HCT116 (cell line): ENCODE measurements at regions not wholly inside any gene's neighbourhood (a gene's known extent, or its start where the extent isn't known, plus 50 kb on each side); places are given as distances from the start of the nearest gene placed in this dataset.

ENCODE experiments used
- ATAC-seq: fragments of 200-7000 bp; cut with Tn5 transposase; 2 replicates; pipeline ENCODE4 v1.9.1; 2020; ENCODE audit warnings: mild to moderate bottlenecking, moderate library complexity
- BruUV-seq: library from RNA; stranded (reverse); fragments of 400-500 nt; replicated peaks from 2 replicates; lab custom pipeline; 2021; lab: Mats Ljungman, UMichigan
- CTCF ChIA-PET: fragments of 300-600 bp; sonication (Branson Sonifier 250); formaldehyde crosslinking; loops from one replicate; lab custom pipeline; 2021; ENCODE audit warnings: antibody characterized with exemption; lab: Charles Lee
- POLR2A ChIA-PET: fragments of 300-600, 350-600 bp; sonication (Branson Sonifier 250); formaldehyde crosslinking; loops from one replicate; lab custom pipeline; 2021; ENCODE audit warnings: antibody characterized with exemption; lab: Charles Lee
- RAD21 ChIA-PET, 2 experiments: fragments of 300-600 bp; sonication (Branson Sonifier 250); formaldehyde crosslinking; loops; one replicate each; lab custom pipeline; 2023; ENCODE audit warnings: low total read pairs in 2 of 2; ENCODE audit not compliant: uncharacterized antibody in 2 of 2, unreplicated experiment in 2 of 2, low non-redundant PET in 1 of 2; lab: Charles Lee
- DNase-seq: peaks from one replicate; pipeline ENCODE4 v3.0.0-alpha.2; 2010; ENCODE audit warnings: low read depth, low spot score
- H2AFZ ChIP-seq: fragments of 200-600 bp; shearing (Covaris generic), sonication (generic); 2 replicates; pipeline ENCODE4 v1.6.1; 2017; ENCODE audit warnings: low read depth, mixed run types, mixed read lengths, antibody characterized with exemption, low read length; ENCODE audit not compliant: poor library complexity, severe bottlenecking
- H3K27ac ChIP-seq: 2 replicates; pipeline ENCODE4 v1.5.1; 2012; ENCODE audit warnings: low read depth, low read length
- H3K27me3 ChIP-seq: fragments of 200-600 bp; sonication (generic); 2 replicates; pipeline ENCODE4 v1.6.1; 2016; ENCODE audit warnings: mixed run types, low read length, mixed read lengths; ENCODE audit not compliant: insufficient read depth
- H3K36me3 ChIP-seq, 2 experiments: fragments of 200-500 bp in 1 of 2; fragments of 200-600 bp in 1 of 2; sonication (Bioruptor generic) in 1 of 2; sonication (generic) in 1 of 2; 2 replicates each; pipeline versions ENCODE4 v1.5.1 to v1.6.1; 2014 to 2016; ENCODE audit warnings: low read length in 2 of 2, inconsistent platforms in 1 of 2, mixed read lengths in 1 of 2, mixed run types in 1 of 2; ENCODE audit not compliant: insufficient read depth in 2 of 2, control insufficient read depth in 1 of 2
- H3K4me1 ChIP-seq, 2 experiments: fragments of 200-600 bp in 1 of 2; sonication (generic) in 1 of 2; 2 replicates each; pipeline versions ENCODE4 v1.5.1 to v1.6.1; 2012 to 2017; ENCODE audit warnings: low read length in 2 of 2, inconsistent platforms in 1 of 2, mild to moderate bottlenecking in 1 of 2, mixed read lengths in 1 of 2, mixed run types in 1 of 2, moderate library complexity in 1 of 2; ENCODE audit not compliant: insufficient read depth in 2 of 2, control insufficient read depth in 1 of 2
- H3K4me2 ChIP-seq: fragments of 200-600 bp; sonication (generic); 2 replicates; pipeline ENCODE4 v1.6.1; 2017; ENCODE audit warnings: mixed run types, low read length, mixed read lengths
- H3K4me3 ChIP-seq, 2 experiments: fragments of 200-600 bp in 1 of 2; sonication (generic) in 1 of 2; replicated peaks in 1 of 2; 2 replicates each; pipeline ENCODE4 v1.5.1; 2011 to 2016; ENCODE audit warnings: low read length in 2 of 2, control low read depth in 1 of 2, low read depth in 1 of 2, mild to moderate bottlenecking in 1 of 2, mixed read lengths in 1 of 2, mixed run types in 1 of 2
- H3K79me2 ChIP-seq: fragments of 200-600 bp; sonication (generic); 2 replicates; pipeline ENCODE4 v1.6.1; 2017; ENCODE audit warnings: mild to moderate bottlenecking, mixed run types, low read length, moderate library complexity, mixed read lengths; ENCODE audit not compliant: insufficient read depth
- H3K9ac ChIP-seq: fragments of 200-600 bp; sonication (generic); 2 replicates; pipeline ENCODE4 v1.6.1; 2016; ENCODE audit warnings: low read length, mixed read lengths
- H3K9me2 ChIP-seq: fragments of 200-600 bp; sonication (generic), shearing (Covaris generic); 2 replicates; pipeline ENCODE4 v1.6.1; 2017; ENCODE audit warnings: mixed run types, mild to moderate bottlenecking, moderate library complexity; ENCODE audit not compliant: insufficient read depth
- H3K9me3 ChIP-seq, 2 experiments: fragments of 200-500 bp in 1 of 2; fragments of 200-600 bp in 1 of 2; sonication (Bioruptor generic) in 1 of 2; sonication (generic) in 1 of 2; 2 replicates each; pipeline ENCODE4 v1.6.1; 2014 to 2017; ENCODE audit warnings: low read length in 2 of 2, mixed read lengths in 2 of 2, inconsistent platforms in 1 of 2, low read depth in 1 of 2, mild to moderate bottlenecking in 1 of 2, mixed run types in 1 of 2, moderate library complexity in 1 of 2; ENCODE audit not compliant: control insufficient read depth in 1 of 2, insufficient read depth in 1 of 2
- H4K20me1 ChIP-seq: fragments of 200-600 bp; sonication (generic), shearing (Covaris generic); 2 replicates; pipeline ENCODE4 v1.6.1; 2017; ENCODE audit warnings: mixed run types, mild to moderate bottlenecking, moderate library complexity; ENCODE audit not compliant: insufficient read depth
- EGR1 ChIP-seq: IDR thresholded peaks from 2 replicates; pipeline ENCODE4 v1.6.1; 2012; ENCODE audit warnings: low read depth
- EZH2 ChIP-seq: fragments of 200-600 bp; sonication (generic); IDR thresholded peaks from 2 replicates; pipeline ENCODE4 v1.6.1; 2017; ENCODE audit warnings: antibody characterized with exemption, mixed run types
- JUND ChIP-seq: IDR thresholded peaks from 2 replicates; pipeline ENCODE4 v1.6.1; 2012
- SIN3A ChIP-seq: IDR thresholded peaks from 2 replicates; pipeline ENCODE4 v1.6.1; 2012; ENCODE audit warnings: low read depth
- SP1 ChIP-seq: IDR thresholded peaks from 2 replicates; pipeline ENCODE4 v1.6.1; 2012; ENCODE audit warnings: low read depth
- SRF ChIP-seq: IDR thresholded peaks from 2 replicates; pipeline ENCODE4 v1.6.1; 2012; ENCODE audit warnings: low read depth
- TCF7L2 ChIP-seq: IDR thresholded peaks from 2 replicates; pipeline ENCODE4 v1.7.0; 2011; ENCODE audit warnings: borderline replicate concordance, inconsistent platforms; ENCODE audit not compliant: insufficient read depth, insufficient read length; ENCODE audit errors: extremely low read depth
- YY1 ChIP-seq: IDR thresholded peaks from 2 replicates; pipeline ENCODE4 v1.6.1; 2011; ENCODE audit warnings: low read length, low read depth, moderate library complexity, mild to moderate bottlenecking; ENCODE audit not compliant: insufficient replicate concordance; ENCODE audit errors: extremely low read depth
- ZFX ChIP-seq: fragments of 450-650 bp; IDR thresholded peaks from 2 replicates; pipeline ENCODE4 v1.6.1; 2017
- intact Hi-C: fragments of 100-400 bp; cut with micrococcal nuclease; formaldehyde crosslinking; loops from 2 replicates; pipeline ENCODE4 v1.10.0; 2022
- TF ChIP-seq, protein P1 (sequence below): IDR thresholded peaks from 2 replicates; pipeline ENCODE4 v1.6.1; 2011; ENCODE audit warnings: mild to moderate bottlenecking, low read length, moderate library complexity; ENCODE audit not compliant: insufficient replicate concordance; ENCODE audit errors: extremely low read depth
- TF ChIP-seq, protein P2 (sequence below), 3 experiments: fragments of 200-600 bp in 1 of 3; sonication (generic) in 1 of 3; IDR thresholded peaks in 2 of 3; conservative IDR thresholded peaks in 1 of 3; 2 replicates each; pipeline ENCODE4 v1.5.1; 2012 to 2017; ENCODE audit warnings: low read depth in 2 of 3, low read length in 2 of 3, antibody characterized with exemption in 1 of 3, borderline replicate concordance in 1 of 3, control low read depth in 1 of 3, mild to moderate bottlenecking in 1 of 3, mixed read lengths in 1 of 3, mixed run types in 1 of 3, moderate library complexity in 1 of 3; ENCODE audit not compliant: insufficient read depth in 1 of 3

DNA sequence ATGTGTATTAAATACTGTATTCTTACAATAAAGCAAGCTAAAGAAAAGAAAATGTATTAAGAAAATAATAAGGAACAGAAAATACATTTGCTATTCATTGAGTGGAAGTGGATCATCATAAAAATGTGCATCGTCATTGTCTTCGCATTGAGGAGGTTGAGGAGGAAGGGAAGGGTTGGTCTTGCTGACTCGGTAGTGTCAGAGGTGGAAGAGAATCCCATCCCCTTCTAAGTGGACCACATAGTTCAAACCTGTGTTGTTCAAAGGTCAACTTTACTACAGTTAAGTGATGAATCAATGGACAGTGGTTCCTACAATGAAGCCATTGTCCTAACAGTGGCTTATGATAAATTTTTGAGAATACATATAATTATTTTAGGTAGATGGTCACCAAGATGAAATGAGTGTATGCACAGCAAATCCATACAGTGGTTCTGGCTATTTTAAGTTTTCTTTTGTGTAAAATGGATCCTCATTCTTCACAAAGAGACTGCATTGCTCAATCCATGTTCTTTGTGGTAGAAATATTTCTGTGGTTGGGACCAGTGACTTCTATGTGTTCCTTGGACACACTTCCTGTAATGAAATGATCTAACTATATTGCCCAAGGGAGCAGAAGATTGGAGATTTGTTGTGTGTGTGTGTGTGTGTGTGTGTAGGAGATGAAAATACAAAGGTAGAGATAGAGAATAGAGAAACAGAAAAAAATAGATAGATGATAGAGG is 556.4 kb upstream of the AMELY start (continued):
- TF ChIP-seq YY1: no peak
- no peak for TF ChIP-seq SIN3A
- TF ChIP-seq ZFX: no peak
- TF ChIP-seq JUND: no peak

DNA sequence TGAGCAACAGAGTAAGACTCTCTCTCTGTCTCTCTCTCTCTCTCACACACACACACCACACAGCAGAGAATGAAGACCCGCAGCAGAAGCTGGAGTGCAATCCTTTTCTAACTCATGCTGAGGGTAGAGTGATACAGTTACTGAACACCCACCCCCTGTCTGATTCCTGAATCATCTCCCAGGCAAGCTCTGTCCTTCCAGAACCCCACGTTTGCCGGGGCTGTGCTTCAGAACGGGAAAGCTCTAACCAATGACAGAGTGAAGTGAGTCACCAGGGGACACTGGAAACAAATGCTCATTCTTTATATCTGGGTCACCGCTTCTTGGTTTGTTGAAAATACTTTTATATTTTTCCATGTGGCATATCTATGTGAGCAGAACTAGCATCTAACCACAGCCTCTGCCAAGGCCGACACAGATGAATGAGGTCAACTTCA is 553.7 kb upstream of the AMELY start:
- ATAC-seq: no peak
- POLR2A ChIA-PET: no interaction called here
- BruUV-seq: no TSS peak

More for the DNA sequence above, 553.7 kb upstream of the AMELY start:
- no peak overlapping the region for H3K27ac ChIP-seq
- no peak overlapping the region for H3K9ac ChIP-seq
- TF ChIP-seq SIN3A (no peak), EGR1 (no peak), EZH2 (no peak), SRF (no peak), ZFX (no peak), SP1 (no peak), YY1 (no peak), TCF7L2 (no peak), JUND (no peak)
- TF ChIP-seq, protein P1, sequence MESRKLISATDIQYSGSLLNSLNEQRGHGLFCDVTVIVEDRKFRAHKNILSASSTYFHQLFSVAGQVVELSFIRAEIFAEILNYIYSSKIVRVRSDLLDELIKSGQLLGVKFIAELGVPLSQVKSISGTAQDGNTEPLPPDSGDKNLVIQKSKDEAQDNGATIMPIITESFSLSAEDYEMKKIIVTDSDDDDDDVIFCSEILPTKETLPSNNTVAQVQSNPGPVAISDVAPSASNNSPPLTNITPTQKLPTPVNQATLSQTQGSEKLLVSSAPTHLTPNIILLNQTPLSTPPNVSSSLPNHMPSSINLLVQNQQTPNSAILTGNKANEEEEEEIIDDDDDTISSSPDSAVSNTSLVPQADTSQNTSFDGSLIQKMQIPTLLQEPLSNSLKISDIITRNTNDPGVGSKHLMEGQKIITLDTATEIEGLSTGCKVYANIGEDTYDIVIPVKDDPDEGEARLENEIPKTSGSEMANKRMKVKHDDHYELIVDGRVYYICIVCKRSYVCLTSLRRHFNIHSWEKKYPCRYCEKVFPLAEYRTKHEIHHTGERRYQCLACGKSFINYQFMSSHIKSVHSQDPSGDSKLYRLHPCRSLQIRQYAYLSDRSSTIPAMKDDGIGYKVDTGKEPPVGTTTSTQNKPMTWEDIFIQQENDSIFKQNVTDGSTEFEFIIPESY: no peak
- TF ChIP-seq, protein P2, sequence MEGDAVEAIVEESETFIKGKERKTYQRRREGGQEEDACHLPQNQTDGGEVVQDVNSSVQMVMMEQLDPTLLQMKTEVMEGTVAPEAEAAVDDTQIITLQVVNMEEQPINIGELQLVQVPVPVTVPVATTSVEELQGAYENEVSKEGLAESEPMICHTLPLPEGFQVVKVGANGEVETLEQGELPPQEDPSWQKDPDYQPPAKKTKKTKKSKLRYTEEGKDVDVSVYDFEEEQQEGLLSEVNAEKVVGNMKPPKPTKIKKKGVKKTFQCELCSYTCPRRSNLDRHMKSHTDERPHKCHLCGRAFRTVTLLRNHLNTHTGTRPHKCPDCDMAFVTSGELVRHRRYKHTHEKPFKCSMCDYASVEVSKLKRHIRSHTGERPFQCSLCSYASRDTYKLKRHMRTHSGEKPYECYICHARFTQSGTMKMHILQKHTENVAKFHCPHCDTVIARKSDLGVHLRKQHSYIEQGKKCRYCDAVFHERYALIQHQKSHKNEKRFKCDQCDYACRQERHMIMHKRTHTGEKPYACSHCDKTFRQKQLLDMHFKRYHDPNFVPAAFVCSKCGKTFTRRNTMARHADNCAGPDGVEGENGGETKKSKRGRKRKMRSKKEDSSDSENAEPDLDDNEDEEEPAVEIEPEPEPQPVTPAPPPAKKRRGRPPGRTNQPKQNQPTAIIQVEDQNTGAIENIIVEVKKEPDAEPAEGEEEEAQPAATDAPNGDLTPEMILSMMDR (IDR thresholded peaks at IDR 0.05 in 2 of 3, conservative IDR thresholded peaks at IDR 0.05 in 1 of 3; ENCODE audit: borderline replicate concordance in 1 of 3, insufficient read depth in 1 of 3, low read depth in 2 of 3, low read length in 2 of 3): no peak
- no peak for DNase-seq
- CTCF ChIA-PET: no interaction called here
- intact Hi-C loops: no loop called here
- H3K27me3 ChIP-seq: no peaks in the 10 kb centered on the region
- H4K20me1 ChIP-seq: no peaks in the 10 kb centered on the region
- no peak overlapping the region for H3K4me2 ChIP-seq
- H3K79me2 ChIP-seq: no peaks in the 10 kb centered on the region
- H3K4me1 ChIP-seq: no peaks in the 10 kb centered on the region
- H3K9me3 ChIP-seq: no peaks in the 10 kb centered on the region
- H2AFZ ChIP-seq: no peak overlapping the region
- no peaks in the 10 kb centered on the region for H3K36me3 ChIP-seq
- no peak overlapping the region for H3K4me3 ChIP-seq
- RAD21 ChIA-PET: no interaction called here
- H3K9me2 ChIP-seq: no peaks in the 10 kb centered on the region
